ENCODE measurements at regions not wholly inside any gene's neighbourhood (a gene's known extent, or its start where the extent isn't known, plus 50 kb on each side); places are given as distances from the start of the nearest gene placed in this dataset.
"Not testable (repeated sequence)": the region's sequence is repeated elsewhere in the genome, so short reads cannot be mapped to it uniquely, and the experiment has no call there.

GRCh38 chr2:107735201-107735600, 91.5 kb upstream of the RGPD4 start:
- DNase-seq, result no peak

GRCh38 chr2:107737756-107738155, 88.9 kb upstream of the RGPD4 start:
- no peak for DNase-seq

- peak in 2 of 3 experiments; percentile 41 to 80 for DNase-seq
Observed at GRCh38 chr2:107738266-107738665, 88.4 kb upstream of the RGPD4 start.

GRCh38 chr2:107740300-107740699, 86.4 kb upstream of the RGPD4 start:
- no peak for DNase-seq

GRCh38 chr2:107742460-107743027, 84.1 kb upstream of the RGPD4 start:
- DNase-seq, result no peak

GRCh38 chr2:107743274-107743673, 83.4 kb upstream of the RGPD4 start:
- DNase-seq, result no peak

- no peak for DNase-seq
Observed at GRCh38 chr2:107745100-107745499, 81.6 kb upstream of the RGPD4 start.

GRCh38 chr2:107746552-107747198, 80.0 kb upstream of the RGPD4 start:
- DNase-seq, result not testable (repeated sequence)

GRCh38 chr2:107747199-107747963, 79.3 kb upstream of the RGPD4 start:
- not testable (repeated sequence) for DNase-seq

GRCh38 chr2:107747964-107748583, 78.6 kb upstream of the RGPD4 start:
- DNase-seq, result no peak

GRCh38 chr2:107751936-107752335, 74.8 kb upstream of the RGPD4 start:
- no peak for DNase-seq

- not testable (repeated sequence) for DNase-seq
Observed at GRCh38 chr2:107753806-107754205, 72.9 kb upstream of the RGPD4 start.

- DNase-seq, result no peak
Observed at GRCh38 chr2:107757223-107757622, 69.5 kb upstream of the RGPD4 start.

GRCh38 chr2:107760620-107761364, 65.9 kb upstream of the RGPD4 start:
- no peak for DNase-seq

- peak in 2 of 3 experiments; percentile 86 to 95 for DNase-seq
Observed at GRCh38 chr2:107772353-107772752, 54.3 kb upstream of the RGPD4 start.

- DNase-seq, result no peak
Observed at GRCh38 chr2:107775211-107775610, 51.5 kb upstream of the RGPD4 start.

GRCh38 chr2:107775791-107776190, 50.9 kb upstream of the RGPD4 start:
- peak in 1 of 3 experiments; percentile 56 for DNase-seq

GRCh38 chr2:107776362-107776761, 50.3 kb upstream of the RGPD4 start:
- peak in 2 of 3 experiments; percentile 28 to 62 for DNase-seq
